ENCODE measurements at regions not wholly inside any gene's neighbourhood (a gene's known extent, or its start where the extent isn't known, plus 50 kb on each side); places are given as distances from the start of the nearest gene placed in this dataset.

- TF ChIP-seq ZBTB7A (IDR thresholded peaks at IDR 0.05; ENCODE audit: low read depth) (no peak), MAX (IDR thresholded peaks at IDR 0.05) (no peak), CEBPB (IDR thresholded peaks at IDR 0.05) (no peak), RAD21 (IDR thresholded peaks at IDR 0.05; ENCODE audit: low read depth) (no peak), NFIC (IDR thresholded peaks at IDR 0.05) (no peak), YY1 (IDR thresholded peaks at IDR 0.05; ENCODE audit: low read depth) (no peak)
Observed at GRCh38 chr3:140791368-140791767, 113.5 kb downstream of the TRIM42 start.

All from Ishikawa (cell line).